ENCODE measurements at regions not wholly inside any gene's neighbourhood (a gene's known extent, or its start where the extent isn't known, plus 50 kb on each side); places are given as distances from the start of the nearest gene placed in this dataset.

DNA sequence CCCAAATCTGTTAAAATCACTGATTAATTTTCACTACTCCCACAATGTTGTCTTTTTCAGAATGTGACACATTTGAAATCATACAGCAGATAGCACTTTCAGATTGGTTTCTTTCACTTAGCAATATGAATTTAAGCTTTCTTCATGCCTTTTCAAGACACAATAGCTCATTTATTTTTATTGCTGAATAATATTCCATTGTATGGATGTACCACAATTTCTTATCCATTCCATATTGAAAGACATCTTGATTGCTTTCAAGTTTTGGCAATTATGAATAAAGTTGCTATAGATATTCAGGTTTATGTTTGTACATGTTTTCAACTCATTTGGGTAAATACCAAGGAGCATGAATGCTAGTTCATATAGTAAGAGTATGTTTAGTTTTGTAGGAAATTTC is 2635.6 kb upstream of the PCDH20 start:
- DNase-seq (ENCODE audit: low read depth): no peak

DNA sequence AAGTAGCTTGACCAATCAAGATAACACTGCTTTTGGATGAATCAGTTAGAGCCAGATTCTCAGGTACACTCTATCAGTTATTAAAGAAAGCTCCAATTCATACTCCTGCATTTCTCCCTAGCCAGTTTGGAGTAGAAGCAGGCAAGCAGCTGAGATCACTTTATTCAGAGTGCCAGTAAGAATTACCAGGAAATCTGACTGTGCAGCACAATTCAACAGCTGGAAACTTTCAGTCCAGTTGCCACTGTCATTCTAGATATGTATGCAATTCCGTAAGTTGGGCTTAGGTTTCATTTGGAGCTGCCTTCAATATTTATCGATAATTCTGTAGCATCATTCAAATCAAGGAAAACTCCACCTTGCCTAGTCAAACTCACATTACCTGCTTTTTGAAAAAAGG is 2625.6 kb upstream of the PCDH20 start:
- no peak for DNase-seq (ENCODE audit: low read depth)

DNA sequence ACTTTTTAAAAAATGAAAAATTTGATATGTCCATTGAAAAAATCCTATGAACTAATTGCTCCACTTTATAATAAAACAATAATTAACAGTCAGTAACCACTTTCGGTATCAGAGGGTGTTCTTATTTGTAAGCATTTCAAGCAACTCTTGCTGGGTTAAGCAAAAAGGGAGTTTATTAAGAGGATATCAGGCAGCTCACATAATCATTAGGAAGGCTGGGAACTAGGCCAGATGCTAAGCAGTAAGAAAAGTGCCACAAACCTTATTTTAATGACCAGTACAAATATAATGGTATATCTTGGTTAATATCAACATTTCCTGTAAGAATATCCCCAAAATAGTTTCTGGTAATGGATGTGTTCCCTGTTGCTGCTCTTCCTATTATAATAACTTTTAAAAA is 2618.3 kb upstream of the PCDH20 start:
- no peak for DNase-seq (ENCODE audit: low read depth)

- no peak for DNase-seq (ENCODE audit: low read depth)
Measured at GRCh38 chr13:64029343-64030093, 2613.9 kb upstream of the PCDH20 start.

DNA sequence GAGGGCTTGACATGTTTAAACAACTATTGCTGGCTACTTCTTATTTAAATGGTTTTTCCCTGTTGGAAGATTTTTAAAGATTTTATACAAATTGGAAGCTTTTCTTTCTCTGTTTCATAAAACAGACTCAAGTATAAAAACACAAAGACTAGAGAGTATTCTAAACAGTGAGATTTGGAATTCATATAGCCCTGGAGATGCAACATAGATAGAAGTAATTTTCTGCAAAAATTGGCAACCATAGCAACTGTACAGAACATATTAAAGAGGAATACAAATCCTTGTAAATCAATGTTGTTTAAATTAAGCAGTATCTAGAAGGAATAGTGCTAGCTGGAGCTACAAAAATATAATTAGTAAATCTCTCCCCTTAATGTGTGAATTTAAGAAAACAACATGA is 2612.9 kb upstream of the PCDH20 start:
- DNase-seq (ENCODE audit: low read depth): no peak

GRCh38 chr13:64020126-64020525 is 2604.5 kb upstream of the PCDH20 start:
- DNase-seq (ENCODE audit: low read depth): no peak

GRCh38 chr13:64007339-64007738 is 2591.7 kb upstream of the PCDH20 start:
- no peak for DNase-seq (ENCODE audit: low read depth)

- no peak for DNase-seq (ENCODE audit: low read depth)
Measured at GRCh38 chr13:64000321-64000720, 2584.7 kb upstream of the PCDH20 start.

GRCh38 chr13:63999614-64000305 is 2584.1 kb upstream of the PCDH20 start:
- DNase-seq (ENCODE audit: low read depth): no peak

DNA sequence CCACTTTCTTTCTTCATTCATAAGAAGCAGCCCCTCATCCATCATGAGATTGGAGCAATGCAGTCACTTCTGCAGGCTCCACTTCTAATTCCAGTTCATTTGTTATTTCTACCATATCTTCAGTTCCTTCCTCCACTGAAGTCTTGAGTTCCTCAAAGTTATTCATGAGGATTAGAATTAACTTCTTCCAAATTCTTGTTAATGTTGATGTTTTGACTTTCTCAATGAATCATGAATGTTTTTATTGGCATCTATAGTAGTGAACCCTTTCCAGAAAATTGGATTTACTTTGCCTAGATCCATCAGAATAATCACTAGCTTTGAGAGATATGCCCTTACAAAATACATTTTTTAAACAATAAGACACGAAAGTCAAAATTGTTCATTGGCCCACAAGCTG is 2567.7 kb upstream of the PCDH20 start:
- no peak for DNase-seq (ENCODE audit: low read depth)

DNA sequence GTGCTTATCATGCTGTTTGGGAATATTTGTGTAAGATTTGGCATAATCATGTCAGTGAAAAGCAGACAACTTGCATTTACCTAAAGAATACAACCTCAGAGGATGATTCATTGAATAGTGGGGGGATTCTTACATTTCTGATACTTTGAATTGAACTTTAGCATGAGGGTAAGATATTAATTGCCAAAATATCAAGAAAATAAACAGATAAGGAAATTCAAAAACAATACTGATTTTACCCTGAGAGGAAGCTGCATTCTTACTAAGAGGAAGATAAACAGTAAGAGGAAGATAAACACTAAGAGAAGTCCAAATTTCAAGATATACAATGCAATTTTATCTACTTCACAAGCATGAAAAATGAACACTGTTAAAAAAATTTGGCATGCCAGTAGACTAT is 2564.3 kb upstream of the PCDH20 start:
- DNase-seq (ENCODE audit: low read depth): no peak

DNA sequence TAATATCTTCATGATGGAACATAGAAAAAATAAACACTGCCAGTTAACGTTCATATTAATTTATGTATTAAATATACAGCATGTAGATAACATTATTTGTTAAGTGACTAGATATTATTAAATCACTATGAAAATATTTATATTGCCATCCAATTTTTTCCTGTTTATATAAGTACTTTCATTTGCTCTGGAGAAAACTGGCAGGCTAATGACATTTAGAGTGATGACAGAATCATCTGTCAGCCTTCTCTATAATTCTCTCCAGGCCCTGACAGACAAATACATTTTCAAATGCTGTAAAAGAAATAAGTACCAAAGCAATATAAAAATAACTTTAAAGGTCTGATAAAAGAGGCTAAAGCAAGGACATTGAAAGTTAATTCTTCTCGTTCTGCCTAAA is 2556.7 kb upstream of the PCDH20 start:
- DNase-seq (ENCODE audit: low read depth): no peak

GRCh38 chr13:63954683-63955082 is 2539.0 kb upstream of the PCDH20 start:
- DNase-seq (ENCODE audit: low read depth): no peak

DNA sequence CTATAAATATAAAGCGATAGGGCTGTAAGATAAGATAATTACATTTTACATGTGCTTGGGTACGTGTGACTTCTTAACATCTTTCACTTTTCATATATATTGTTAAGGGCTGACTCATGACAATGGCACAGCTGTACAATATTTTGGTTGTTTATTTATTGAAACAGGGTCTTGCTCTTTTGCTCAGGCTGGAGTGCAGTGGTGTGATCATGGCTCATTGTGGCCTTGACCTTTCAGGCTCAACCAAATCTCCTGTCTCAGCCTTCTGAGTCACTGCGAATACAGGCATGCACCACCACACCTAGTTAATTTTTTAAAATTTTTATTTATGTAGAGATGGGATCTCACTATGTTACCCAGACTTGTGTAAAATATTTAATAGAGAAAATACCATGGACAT is 2532.4 kb upstream of the PCDH20 start:
- DNase-seq (ENCODE audit: low read depth): no peak

GRCh38 chr13:63944911-63945310 is 2529.3 kb upstream of the PCDH20 start:
- DNase-seq (ENCODE audit: low read depth): no peak

DNA sequence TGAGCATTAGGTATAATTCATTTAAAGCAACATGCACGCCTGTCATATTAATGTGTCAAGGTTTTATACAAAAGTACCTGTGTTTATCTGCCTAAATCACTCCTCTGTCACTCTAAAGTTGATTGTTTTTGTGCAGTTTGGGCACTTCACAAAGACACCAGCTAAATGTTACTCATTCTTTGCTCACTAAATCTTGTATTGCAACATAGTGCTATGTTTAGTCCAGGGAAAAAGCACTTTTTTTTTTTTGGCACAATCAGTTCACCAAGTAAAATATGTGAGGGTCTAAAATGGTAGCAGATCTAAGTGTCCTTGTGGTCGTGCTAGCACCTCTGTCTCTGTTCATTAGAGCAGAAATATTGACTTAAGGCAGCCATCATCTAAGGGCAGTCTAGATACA is 2526.7 kb upstream of the PCDH20 start:
- no peak for DNase-seq (ENCODE audit: low read depth)

DNA sequence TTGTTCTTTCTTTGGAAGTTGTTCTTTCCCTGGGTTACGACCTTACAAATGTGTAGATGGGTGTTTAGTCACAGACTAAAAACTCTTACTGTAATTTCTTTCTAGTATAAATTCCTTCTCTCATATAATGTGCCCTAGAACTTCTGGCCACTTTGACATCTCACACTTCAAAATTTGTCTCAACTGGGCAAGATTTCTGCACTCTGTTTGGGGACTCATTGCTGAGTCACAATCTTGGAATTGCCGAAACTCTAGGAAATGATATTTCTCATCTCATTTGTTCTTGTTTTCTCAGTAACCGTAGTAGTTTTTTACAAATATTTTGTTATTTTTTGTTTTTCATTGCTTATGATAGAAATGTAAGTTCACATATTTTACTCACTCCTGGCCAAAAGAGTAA is 2523.2 kb upstream of the PCDH20 start:
- no peak for DNase-seq (ENCODE audit: low read depth)

GRCh38 chr13:63910511-63910910 is 2494.9 kb upstream of the PCDH20 start:
- DNase-seq (ENCODE audit: low read depth): no peak

- no peak for DNase-seq (ENCODE audit: low read depth)
Measured at GRCh38 chr13:63909726-63910375, 2494.2 kb upstream of the PCDH20 start.

DNA sequence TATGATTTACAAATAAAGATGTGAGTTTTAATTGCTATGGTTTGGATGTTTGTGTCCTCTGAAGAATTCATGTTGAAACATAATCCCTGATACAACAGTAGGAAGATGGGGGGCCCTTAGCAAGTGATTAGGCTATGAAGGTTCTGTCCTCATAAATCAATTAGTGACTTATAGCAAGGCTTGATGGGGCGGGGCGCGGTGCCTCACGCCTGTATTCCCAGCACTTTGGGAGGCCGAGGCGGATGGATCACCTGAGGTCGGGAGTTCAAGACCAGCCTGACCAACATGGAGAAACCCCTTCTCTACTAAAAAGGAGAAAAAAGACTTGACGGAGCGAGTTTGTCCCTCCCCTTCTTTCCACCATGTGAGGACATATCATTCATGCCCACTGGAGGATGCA is 2486.5 kb upstream of the PCDH20 start:
- no peak for DNase-seq (ENCODE audit: low read depth)

- no peak for DNase-seq (ENCODE audit: low read depth)
Measured at GRCh38 chr13:63901630-63902029, 2486.0 kb upstream of the PCDH20 start.

- no peak for DNase-seq (ENCODE audit: low read depth)
Measured at GRCh38 chr13:63900406-63900805, 2484.8 kb upstream of the PCDH20 start.

GRCh38 chr13:63896321-63896720 is 2480.7 kb upstream of the PCDH20 start:
- DNase-seq (ENCODE audit: low read depth): no peak
